ENCODE measurements at regions not wholly inside any gene's neighbourhood (a gene's known extent, or its start where the extent isn't known, plus 50 kb on each side); places are given as distances from the start of the nearest gene placed in this dataset.

GRCh38 chr14:80077262-80077661, 134.0 kb downstream of the DIO2 start:
- TF ChIP-seq, protein P1, sequence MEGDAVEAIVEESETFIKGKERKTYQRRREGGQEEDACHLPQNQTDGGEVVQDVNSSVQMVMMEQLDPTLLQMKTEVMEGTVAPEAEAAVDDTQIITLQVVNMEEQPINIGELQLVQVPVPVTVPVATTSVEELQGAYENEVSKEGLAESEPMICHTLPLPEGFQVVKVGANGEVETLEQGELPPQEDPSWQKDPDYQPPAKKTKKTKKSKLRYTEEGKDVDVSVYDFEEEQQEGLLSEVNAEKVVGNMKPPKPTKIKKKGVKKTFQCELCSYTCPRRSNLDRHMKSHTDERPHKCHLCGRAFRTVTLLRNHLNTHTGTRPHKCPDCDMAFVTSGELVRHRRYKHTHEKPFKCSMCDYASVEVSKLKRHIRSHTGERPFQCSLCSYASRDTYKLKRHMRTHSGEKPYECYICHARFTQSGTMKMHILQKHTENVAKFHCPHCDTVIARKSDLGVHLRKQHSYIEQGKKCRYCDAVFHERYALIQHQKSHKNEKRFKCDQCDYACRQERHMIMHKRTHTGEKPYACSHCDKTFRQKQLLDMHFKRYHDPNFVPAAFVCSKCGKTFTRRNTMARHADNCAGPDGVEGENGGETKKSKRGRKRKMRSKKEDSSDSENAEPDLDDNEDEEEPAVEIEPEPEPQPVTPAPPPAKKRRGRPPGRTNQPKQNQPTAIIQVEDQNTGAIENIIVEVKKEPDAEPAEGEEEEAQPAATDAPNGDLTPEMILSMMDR (conservative IDR thresholded peaks at IDR 0.05; ENCODE audit: low read length), result no peak
- no peak for TF ChIP-seq EZH2phosphoT487 (IDR thresholded peaks at IDR 0.05; ENCODE audit: borderline replicate concordance, low read depth, low read length)

Measured in OCI-LY7 (cell line).